K562 (cell line): ENCODE measurements at regions not wholly inside any gene's neighbourhood (a gene's known extent, or its start where the extent isn't known, plus 50 kb on each side); places are given as distances from the start of the nearest gene placed in this dataset.

Experiments
- ATAC-seq: fragments of 200-7000 bp; cut with Tn5 transposase; 3 replicates; pipeline ENCODE4 v1.9.1; 2020; ENCODE audit warnings: moderate library complexity
- BruUV-seq: library from RNA; stranded (reverse); fragments of 400-500 nt; replicated peaks from 2 replicates; lab custom pipeline; 2021; lab: Mats Ljungman, UMichigan
- CTCF ChIA-PET: fragments of 300-600 bp; formaldehyde crosslinking; extraction: SDS; loops from one replicate; lab custom pipeline; 2021; ENCODE audit warnings: low intra/inter-chr PET ratio; lab: Yijun Ruan, JAX
- POLR2A ChIA-PET: fragments of 300-600, 350-650 bp; sonication (Branson Sonifier 250); formaldehyde crosslinking; extraction: SDS; loops from one replicate; lab custom pipeline; 2021; ENCODE audit warnings: antibody characterized with exemption, inconsistent platforms; lab: Yijun Ruan, JAX
- DNase-seq, 4 experiments: peaks; one replicate each; pipeline versions ENCODE4 v3.0.0 to v3.0.0-alpha.2; 2011 to 2018; ENCODE audit warnings: low spot score in 3 of 4, mixed read lengths in 3 of 4; ENCODE audit errors: extremely low read depth in 1 of 4
- FAIRE-seq: peaks from 2 replicates; lab custom pipeline; 2011; peaks lifted over from hg19 to GRCh38; lab: Jason Lieb, UNC
- H2AFZ ChIP-seq: 2 replicates; pipeline ENCODE4 v1.6.0; 2011; ENCODE audit warnings: low read depth, low read length, control low read depth, inconsistent platforms
- H3K27ac ChIP-seq: fragments of 200-600 bp; 3 replicates; pipeline ENCODE4 v1.8.0; 2011; ENCODE audit warnings: low read depth, mild to moderate bottlenecking, control low read depth, inconsistent platforms, low read length, moderate library complexity, mixed read lengths; ENCODE audit errors: extremely low read depth
- H3K27me3 ChIP-seq, 2 experiments: fragments of 300-600 bp in 1 of 2; 2 replicates in 1 of 2; 3 replicates in 1 of 2; pipeline versions ENCODE4 v1.6.0 to v1.8.0; 2011; ENCODE audit warnings: inconsistent platforms in 2 of 2, low read length in 2 of 2, mild to moderate bottlenecking in 1 of 2, mixed read lengths in 1 of 2, moderate library complexity in 1 of 2; ENCODE audit not compliant: control insufficient read depth in 2 of 2, insufficient read depth in 2 of 2
- H3K36me3 ChIP-seq: fragments of 300-600 bp; 3 replicates; pipeline ENCODE4 v1.8.0; 2011; ENCODE audit warnings: mild to moderate bottlenecking, low read length, inconsistent platforms; ENCODE audit not compliant: control insufficient read depth, insufficient read depth
- H3K4me1 ChIP-seq, 2 experiments: fragments of 200-600 bp in 1 of 2; replicated peaks in 1 of 2; 2 replicates in 1 of 2; 3 replicates in 1 of 2; pipeline versions ENCODE4 v1.5.1 to v1.8.0; 2011; ENCODE audit warnings: inconsistent platforms in 2 of 2, low read length in 2 of 2, mild to moderate bottlenecking in 1 of 2, mixed read lengths in 1 of 2, moderate library complexity in 1 of 2; ENCODE audit not compliant: control insufficient read depth in 2 of 2, insufficient read depth in 2 of 2
- H3K4me2 ChIP-seq: 2 replicates; pipeline ENCODE4 v1.6.1; 2011; ENCODE audit warnings: low read length, control low read depth, inconsistent platforms, mixed read lengths; ENCODE audit not compliant: insufficient read depth
- H3K4me3 ChIP-seq: fragments of 200-600 bp; sonication (generic), shearing (Covaris generic); 2 replicates; pipeline ENCODE4 v1.5.1; 2016; ENCODE audit warnings: control low read depth, inconsistent platforms
- H3K79me2 ChIP-seq: fragments of 200-600 bp; 3 replicates; pipeline ENCODE4 v1.8.0; 2011; ENCODE audit warnings: low read length, inconsistent platforms; ENCODE audit not compliant: control insufficient read depth, insufficient read depth
- H3K9ac ChIP-seq, 2 experiments: 2 replicates each; pipeline versions ENCODE4 v1.6.0 to v1.6.1; 2011; ENCODE audit warnings: low read depth in 2 of 2, low read length in 2 of 2, control low read depth in 1 of 2, inconsistent platforms in 1 of 2, mild to moderate bottlenecking in 1 of 2, mixed read lengths in 1 of 2; ENCODE audit not compliant: insufficient read depth in 1 of 2
- H3K9me1 ChIP-seq: one replicate; pipeline ENCODE4 v1.6.0; 2011; ENCODE audit warnings: inconsistent platforms, mild to moderate bottlenecking, low read length, moderate library complexity; ENCODE audit not compliant: control insufficient read depth, insufficient read depth
- H3K9me3 ChIP-seq: replicated peaks from 2 replicates; pipeline ENCODE4 v1.5.1; 2011; ENCODE audit warnings: low read depth, low read length, inconsistent platforms; ENCODE audit not compliant: control insufficient read depth, insufficient read depth
- H4K20me1 ChIP-seq: replicated peaks from 2 replicates; pipeline ENCODE4 v1.6.1; 2011; ENCODE audit warnings: low read length, inconsistent platforms, mixed read lengths; ENCODE audit not compliant: control insufficient read depth, insufficient read depth
- ATF4 ChIP-seq: fragments of 450-650 bp; formaldehyde crosslinking; IDR thresholded peaks from 2 replicates; pipeline ENCODE4 v1.4.0; 2022; ENCODE audit warnings: mild to moderate bottlenecking, moderate library complexity
- CHD4 ChIP-seq: fragments of 200-600 bp; sonication (generic); IDR thresholded peaks from 3 replicates; pipeline ENCODE4 v1.6.1; 2012; ENCODE audit warnings: low read depth, mild to moderate bottlenecking, mixed read lengths, low read length, inconsistent platforms; ENCODE audit not compliant: insufficient read depth, insufficient replicate concordance, poor library complexity, severe bottlenecking
- E2F6 ChIP-seq, 2 experiments: IDR thresholded peaks; 2 replicates each; pipeline ENCODE4 v1.6.1; 2011; ENCODE audit warnings: borderline replicate concordance in 1 of 2, control low read depth in 1 of 2, low read depth in 1 of 2, low read length in 1 of 2, mild to moderate bottlenecking in 1 of 2, mixed read lengths in 1 of 2, moderate library complexity in 1 of 2; ENCODE audit not compliant: insufficient read depth in 1 of 2, insufficient read length in 1 of 2, poor library complexity in 1 of 2, severe bottlenecking in 1 of 2; ENCODE audit errors: extremely low read depth in 1 of 2
- ESRRA ChIP-seq: fragments of 450-650 bp; IDR thresholded peaks from 2 replicates; pipeline ENCODE4 v1.6.1; 2014; ENCODE audit warnings: low read depth, mild to moderate bottlenecking, moderate library complexity, borderline replicate concordance
- PATZ1 ChIP-seq: fragments of 250-450 bp; sonication (Bioruptor Pico); IDR thresholded peaks from 2 replicates; pipeline ENCODE4 v1.5.0; 2020; ENCODE audit warnings: mild to moderate bottlenecking, borderline replicate concordance
- PKNOX1 ChIP-seq: fragments of 450-650 bp; IDR thresholded peaks from 2 replicates; pipeline ENCODE4 v1.6.1; 2016
- SAFB2 ChIP-seq: fragments of 200-400 bp; formaldehyde crosslinking; IDR thresholded peaks from 2 replicates; pipeline ENCODE4 v1.6.1; 2018; ENCODE audit warnings: borderline replicate concordance, low read length, low read depth, moderate library complexity; ENCODE audit not compliant: severe bottlenecking
- SRSF1 ChIP-seq: fragments of 200-400 bp; formaldehyde crosslinking; IDR thresholded peaks from 2 replicates; pipeline ENCODE4 v1.6.1; 2017; ENCODE audit warnings: mild to moderate bottlenecking, low read depth, low read length, moderate library complexity
- TSHZ1 ChIP-seq: fragments of 250-450 bp; sonication (Bioruptor Pico); IDR thresholded peaks from 2 replicates; pipeline ENCODE4 v1.4.0; 2020; ENCODE audit warnings: mild to moderate bottlenecking, moderate library complexity
- ZNF449 ChIP-seq: fragments of 250-450 bp; sonication (Bioruptor Pico); IDR thresholded peaks from 2 replicates; pipeline ENCODE4 v1.8.0; 2022; ENCODE audit warnings: moderate library complexity, mild to moderate bottlenecking, inconsistent platforms
- WGBS: fragments of 100-300 bp; shearing (Covaris generic); methylation state at CpG from one replicate; pipeline ENCODE4 v1.1.6; 2016; ENCODE audit warnings: low coverage, mixed read lengths; ENCODE audit not compliant: insufficient coverage; ENCODE audit errors: missing lambda C conversion rate; 5-methylcytosine and 5-hydroxymethylcytosine counted together
- in situ Hi-C: fragments of 300-500 bp; cut with MboI; formaldehyde crosslinking; loops from 4 replicates; pipeline ENCODE4 v1.15.0; 2018; ENCODE audit warnings: inconsistent platforms, mixed read lengths
- intact Hi-C: fragments of 100-400 bp; cut with micrococcal nuclease; formaldehyde crosslinking; loops from 2 replicates; pipeline ENCODE4 v1.14.2; 2022

GRCh38 chr14:106396999-106397398 lies 870.6 kb downstream of the TMEM121 start:
- in situ Hi-C loops = no loop called here
- no peaks in the 10 kb centered on the region for H3K9me3 ChIP-seq
- ATAC-seq = no peak
- FAIRE-seq = no peak
- 19% methylated on average over 4 of the region's 4 CpGs for WGBS
- no peaks in the 10 kb centered on the region for H3K9me1 ChIP-seq
- H2AFZ ChIP-seq = no peak overlapping the region
- DNase-seq = no peak
- H3K4me2 ChIP-seq = no peak overlapping the region
- intact Hi-C loops = no loop called here
- H3K27me3 ChIP-seq = no peaks in the 10 kb centered on the region
- no TSS peak for BruUV-seq
- H3K79me2 ChIP-seq = peaks cover 3% of the 10 kb centered on the region; the same call in 2 of the 3 replicates
- no peak overlapping the region for H3K4me3 ChIP-seq
- no peaks in the 10 kb centered on the region for H4K20me1 ChIP-seq
- H3K9ac ChIP-seq = no peak overlapping the region
- H3K4me1 ChIP-seq = peaks cover 0 to 5% of the 10 kb centered on the region in 2 experiments; a peak in 2 of 5 replicates
- H3K27ac ChIP-seq = no peak overlapping the region
- H3K36me3 ChIP-seq = no peaks in the 10 kb centered on the region
- ChIA-PET CTCF (no interaction called here), POLR2A (no interaction called here)
- TF ChIP-seq CHD4 = no peak
- no peak for TF ChIP-seq ATF4
- no peak for TF ChIP-seq ZNF449
- no peak for TF ChIP-seq PATZ1
- TF ChIP-seq E2F6 (IDR thresholded peaks at IDR 0.05; ENCODE audit: borderline replicate concordance in 1 of 2, extremely low read depth in 1 of 2, insufficient read depth in 1 of 2, insufficient read length in 1 of 2, low read depth in 1 of 2, low read length in 1 of 2, poor library complexity in 1 of 2, severe bottlenecking in 1 of 2) = no peak
- no peak for TF ChIP-seq ESRRA
- TF ChIP-seq PKNOX1 = no peak
- TF ChIP-seq TSHZ1 (CRISPR knock-in tag) = no peak
- TF ChIP-seq SRSF1 = no peak
- no peak for TF ChIP-seq SAFB2
